CD4-positive, alpha-beta T cell (primary cell): ENCODE measurements at regions not wholly inside any gene's neighbourhood (a gene's known extent, or its start where the extent isn't known, plus 50 kb on each side); places are given as distances from the start of the nearest gene placed in this dataset.

Experiments used
- ATAC-seq: fragments of 200-7000 bp; cut with Tn5 transposase; one replicate; pipeline ENCODE4 v1.10.0; 2022; ENCODE audit warnings: mild to moderate bottlenecking; ENCODE audit not compliant: poor library complexity
- CTCF ChIA-PET: fragments of 350-600 bp; sonication (Branson Sonifier 250); formaldehyde crosslinking; loops from one replicate; lab custom pipeline; 2021; ENCODE audit warnings: antibody characterized with exemption, inconsistent platforms; lab: Charles Lee
- POLR2A ChIA-PET: fragments of 350-600 bp; sonication (Branson Sonifier 250); formaldehyde crosslinking; loops from one replicate; lab custom pipeline; 2021; ENCODE audit warnings: antibody characterized with exemption, inconsistent platforms; lab: Charles Lee
- DNase-seq, 14 experiments: peaks; one replicate each; pipeline ENCODE4 v3.0.0-alpha.2; 2013 to 2020; ENCODE audit warnings: mixed read lengths in 2 of 14
- H3K27ac ChIP-seq, 2 donors: one replicate each; pipeline versions ENCODE4 v1.5.1 to v1.7.0; 2013; ENCODE audit warnings: low read length in 2 of 2, low read depth in 1 of 2, mild to moderate bottlenecking in 1 of 2
- H3K27me3 ChIP-seq, 2 experiments: 1 replicate in 1 of 2; 2 replicates in 1 of 2; pipeline versions ENCODE4 v1.6.1 to v1.7.0; 2013; ENCODE audit warnings: low read length in 2 of 2, control low read depth in 1 of 2, mild to moderate bottlenecking in 1 of 2, moderate library complexity in 1 of 2; ENCODE audit not compliant: insufficient read depth in 2 of 2, control insufficient read depth in 1 of 2
- H3K36me3 ChIP-seq: one replicate; pipeline ENCODE4 v1.6.1; 2013; ENCODE audit warnings: low read length, control low read depth; ENCODE audit not compliant: insufficient read depth
- H3K4me1 ChIP-seq: one replicate; pipeline ENCODE4 v1.6.1; 2013; ENCODE audit warnings: low read length, control low read depth; ENCODE audit not compliant: insufficient read depth
- H3K4me3 ChIP-seq: one replicate; pipeline ENCODE4 v1.5.1; 2013; ENCODE audit warnings: mild to moderate bottlenecking, low read length, moderate library complexity
- H3K9me3 ChIP-seq, 2 experiments: 1 replicate in 1 of 2; 2 replicates in 1 of 2; pipeline versions ENCODE4 v1.6.1 to v1.7.0; 2013; ENCODE audit warnings: low read length in 2 of 2, mild to moderate bottlenecking in 2 of 2, control low read depth in 1 of 2, moderate library complexity in 1 of 2; ENCODE audit not compliant: control insufficient read depth in 1 of 2, insufficient read depth in 1 of 2
- H3K27ac Mint-ChIP-seq: one replicate; pipeline ENCODE4 v1.8.0; 2020; ENCODE audit warnings: mixed read lengths
- H3K27me3 Mint-ChIP-seq: one replicate; pipeline ENCODE4 v1.8.0; 2021; ENCODE audit warnings: mixed read lengths
- H3K36me3 Mint-ChIP-seq: one replicate; pipeline ENCODE4 v1.8.0; 2021; ENCODE audit warnings: low read depth, mixed read lengths
- H3K4me1 Mint-ChIP-seq: one replicate; pipeline ENCODE4 v1.8.0; 2021; ENCODE audit warnings: low read depth, mixed read lengths
- H3K4me3 Mint-ChIP-seq: one replicate; pipeline ENCODE4 v1.8.0; 2020; ENCODE audit warnings: mild to moderate bottlenecking, mixed read lengths
- H3K9me3 Mint-ChIP-seq: one replicate; pipeline ENCODE4 v1.8.0; 2020; ENCODE audit warnings: mixed read lengths
- CTCF ChIP-seq: fragments of 200-600 bp; IDR thresholded peaks from one replicate; pipeline ENCODE4 v1.8.0; 2022; ENCODE audit warnings: antibody characterized with exemption, mild to moderate bottlenecking
- intact Hi-C, 2 experiments: fragments of 100-400 bp; cut with DNase I in 1 of 2; cut with micrococcal nuclease in 1 of 2; formaldehyde crosslinking; loops; one replicate each; pipeline versions ENCODE4 v1.15.1 to v1.9.0; 2023 to 2025; cut with DNase I, micrococcal nuclease

DNA sequence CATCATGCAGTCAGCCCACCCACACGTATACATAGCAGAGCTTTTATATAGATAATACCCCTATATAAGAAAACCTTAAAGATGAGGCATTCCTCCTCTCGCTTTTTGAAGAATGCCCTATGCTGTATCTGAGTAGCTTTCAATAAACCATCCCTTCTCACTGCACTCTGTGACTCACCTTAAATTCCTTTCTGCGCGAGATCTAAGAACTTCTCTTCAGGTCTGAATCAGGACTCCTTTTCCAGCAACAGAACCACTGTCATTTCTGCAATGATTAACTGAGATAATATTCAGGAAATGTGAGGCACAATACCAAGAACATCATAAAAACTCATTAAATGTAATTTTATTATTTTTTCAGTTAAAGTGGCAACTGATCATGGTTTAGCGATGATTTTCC lies 76.4 kb upstream of the DCLK2 start:
- Histone ChIP-seq H3K4me1 (no peaks in the 10 kb centered on the region), H3K4me3 (no peak overlapping the region), H3K9me3 (no peaks in the 10 kb centered on the region), H3K27me3 (peaks cover 2 to 8% of the 10 kb centered on the region in 2 experiments), H3K36me3 (no peaks in the 10 kb centered on the region), H3K27ac (no peak overlapping the region)
- intact Hi-C loops = no loop called here
- TF ChIP-seq CTCF = no peak
- Mint-ChIP-seq H3K27me3 (peaks cover 15% of the 10 kb centered on the region), H3K9me3 (no peaks in the 10 kb centered on the region), H3K27ac (no peak overlapping the region), H3K36me3 (no peaks in the 10 kb centered on the region), H3K4me3 (no peak overlapping the region), H3K4me1 (no peaks in the 10 kb centered on the region)
- ATAC-seq (no peak), DNase-seq (no peak)
- POLR2A ChIA-PET = no interaction called here
- CTCF ChIA-PET = no interaction called here

- TF ChIP-seq CTCF = no peak
- Mint-ChIP-seq H3K36me3 (no peaks in the 10 kb centered on the region), H3K4me1 (no peaks in the 10 kb centered on the region), H3K4me3 (no peak overlapping the region), H3K27me3 (peaks cover 15% of the 10 kb centered on the region), H3K27ac (no peak overlapping the region), H3K9me3 (no peaks in the 10 kb centered on the region)
- POLR2A ChIA-PET = no interaction called here
- no peaks in the 10 kb centered on the region for H3K9me3 ChIP-seq
- H3K27ac ChIP-seq = no peak overlapping the region
- no peak overlapping the region for H3K4me3 ChIP-seq
- no peaks in the 10 kb centered on the region for H3K4me1 ChIP-seq
- ATAC-seq (no peak), DNase-seq (no peak)
- CTCF ChIA-PET = no interaction called here
- intact Hi-C loops = no loop called here
- peaks cover 2 to 12% of the 10 kb centered on the region in 2 experiments for H3K27me3 ChIP-seq
- H3K36me3 ChIP-seq = no peaks in the 10 kb centered on the region
Observed at GRCh38 chr4:150002561-150002960, 75.7 kb upstream of the DCLK2 start.

GRCh38 chr4:150004481-150004880 lies 73.8 kb upstream of the DCLK2 start:
- Mint-ChIP-seq H3K27ac (no peak overlapping the region), H3K36me3 (no peaks in the 10 kb centered on the region), H3K4me3 (no peak overlapping the region), H3K9me3 (no peaks in the 10 kb centered on the region), H3K4me1 (no peaks in the 10 kb centered on the region), H3K27me3 (peaks cover 15% of the 10 kb centered on the region)
- TF ChIP-seq CTCF = no peak
- DNase-seq (no peak), ATAC-seq (no peak)
- H3K4me1 ChIP-seq = no peaks in the 10 kb centered on the region
- ChIA-PET POLR2A (no interaction called here), CTCF (interaction anchor here (1.2 kb wide), 1 partner anchor 14 kb away, joined by 3 read pairs; no protein-coding TSS in a partner anchor)
- peaks cover 7 to 17% of the 10 kb centered on the region in 2 experiments for H3K27me3 ChIP-seq
- intact Hi-C loops = no loop called here
- no peaks in the 10 kb centered on the region for H3K36me3 ChIP-seq
- H3K4me3 ChIP-seq = no peak overlapping the region
- H3K27ac ChIP-seq = no peak overlapping the region
- H3K9me3 ChIP-seq = no peaks in the 10 kb centered on the region
